Spleen (tissue), 11 donors: ENCODE measurements at regions not wholly inside any gene's neighbourhood (a gene's known extent, or its start where the extent isn't known, plus 50 kb on each side); places are given as distances from the start of the nearest gene placed in this dataset.

ENCODE experiments used
- DNase-seq: peaks from one replicate; pipeline ENCODE4 v3.0.0-alpha.2; 2020
- H3K27ac ChIP-seq, 8 donors: fragments of 200-600 bp; sonication (generic) in 7 of 8; 1 replicate in 4 of 8; 2 replicates in 4 of 8; pipeline versions ENCODE4 v1.5.0 to v1.8.0; 2016 to 2021; ENCODE audit warnings: inconsistent platforms in 4 of 8, mild to moderate bottlenecking in 4 of 8, moderate library complexity in 1 of 8
- H3K27me3 ChIP-seq, 7 donors: fragments of 200-600 bp; sonication (generic) in 6 of 7; replicated peaks in 1 of 7; 1 replicate in 4 of 7; 2 replicates in 3 of 7; pipeline versions ENCODE4 v1.5.0 to v1.8.0; 2016 to 2021; ENCODE audit warnings: inconsistent platforms in 3 of 7, mild to moderate bottlenecking in 1 of 7
- H3K36me3 ChIP-seq, 6 donors: fragments of 200-600 bp; sonication (generic) in 5 of 6; 1 replicate in 4 of 6; 2 replicates in 2 of 6; pipeline versions ENCODE4 v1.5.0 to v1.8.0; 2016 to 2021; ENCODE audit warnings: inconsistent platforms in 2 of 6
- H3K4me1 ChIP-seq, 6 donors: fragments of 200-600 bp; sonication (generic) in 5 of 6; 1 replicate in 3 of 6; 2 replicates in 3 of 6; pipeline versions ENCODE4 v1.5.0 to v1.8.0; 2016 to 2021; ENCODE audit warnings: inconsistent platforms in 3 of 6
- H3K4me3 ChIP-seq, 8 donors: fragments of 200-600 bp; sonication (generic) in 7 of 8; 1 replicate in 4 of 8; 2 replicates in 4 of 8; pipeline versions ENCODE4 v1.5.0 to v1.8.0; 2016 to 2021; ENCODE audit warnings: inconsistent platforms in 4 of 8, mild to moderate bottlenecking in 4 of 8, moderate library complexity in 2 of 8
- H3K9me3 ChIP-seq, 8 donors: fragments of 200-600 bp; sonication (generic) in 7 of 8; 1 replicate in 4 of 8; 2 replicates in 4 of 8; pipeline versions ENCODE4 v1.5.0 to v1.8.0; 2016 to 2021; ENCODE audit warnings: inconsistent platforms in 4 of 8
- CTCF ChIP-seq, 11 experiments: fragments of 200-600 bp in 7 of 11; fragments of 450-650 bp in 4 of 11; sonication (generic) in 4 of 11; IDR thresholded peaks in 8 of 11; conservative IDR thresholded peaks in 3 of 11; 1 replicate in 7 of 11; 2 replicates in 4 of 11; pipeline versions ENCODE4 v1.4.0 to v1.8.0; 2016 to 2021; ENCODE audit warnings: antibody characterized with exemption in 11 of 11, inconsistent platforms in 4 of 11, mild to moderate bottlenecking in 1 of 11
- POLR2A ChIP-seq, 3 donors: fragments of 450-650 bp; IDR thresholded peaks; one replicate each; pipeline ENCODE4 v1.5.1; 2017; ENCODE audit warnings: antibody characterized with exemption in 3 of 3, mild to moderate bottlenecking in 1 of 3
- POLR2AphosphoS5 ChIP-seq, 3 donors: sonication (generic); formaldehyde crosslinking; IDR thresholded peaks; one replicate each; pipeline ENCODE4 v1.5.1; 2017; ENCODE audit warnings: antibody characterized with exemption in 3 of 3
- WGBS, 5 donors: extraction: QIAGEN DNeasy Blood & Tissue Kit in 3 of 5; methylation state at CpG; one replicate each; pipeline versions ENCODE4 v1.1.5 to v1.1.7; 2013 to 2018; 5-methylcytosine and 5-hydroxymethylcytosine counted together
- intact Hi-C: fragments of 100-400 bp; cut with DNase I; formaldehyde crosslinking; loops from one replicate; pipeline ENCODE4 v1.15.0; 2023; ENCODE audit warnings: low total_unique reads
- donor health status: healthy with polysubstance abuse.
- donor health status: DM: no; HTN: no; CAD: no; lungs with moderate emphysema.
- donor health status: DM: no; HTN: no; CAD: no.
- donor health status: Bipolar disorder and iron deficiency.
- donor health status: healthy.
- donor health status: DM: no; HTN: no; CAD: no.
- donor health status: DM: yes; HTN: yes; CAD: no.

GRCh38 chr6:168724033-168724432 is 283.0 kb downstream of the SMOC2 start:
- Histone ChIP-seq H3K36me3 (no peaks in the 10 kb centered on the region), H3K27me3 (peaks cover 0 to 4% (median 0%) of the 10 kb centered on the region in 7 donors), H3K4me3 (no peak overlapping the region), H3K9me3 (peaks cover 0 to 8% (median 3%) of the 10 kb centered on the region in 8 donors), H3K4me1 (no peaks in the 10 kb centered on the region), H3K27ac (no peak overlapping the region)
- DNase-seq = no peak
- intact Hi-C loops = no loop called here
- WGBS, 5 donors = 83 to 100% (median 90%) methylated on average over 1 of the region's 1 CpG; no CpG with 5 or more reads in 1 of the 5 donors
- TF ChIP-seq POLR2A (IDR thresholded peaks at IDR 0.05) (no peak), POLR2AphosphoS5 (IDR thresholded peaks at IDR 0.05) (no peak), CTCF (IDR thresholded peaks at IDR 0.05 in 8 of 11, conservative IDR thresholded peaks at IDR 0.05 in 3 of 11) (no peak)

GRCh38 chr6:168722397-168722796 is 281.4 kb downstream of the SMOC2 start:
- no peak for TF ChIP-seq CTCF (IDR thresholded peaks at IDR 0.05 in 8 of 11, conservative IDR thresholded peaks at IDR 0.05 in 3 of 11)
- TF ChIP-seq POLR2A (IDR thresholded peaks at IDR 0.05) = no peak
- no peak for TF ChIP-seq POLR2AphosphoS5 (IDR thresholded peaks at IDR 0.05)
- DNase-seq = no peak
- Histone ChIP-seq H3K4me1 (no peaks in the 10 kb centered on the region), H3K36me3 (no peaks in the 10 kb centered on the region), H3K9me3 (peaks cover 0 to 8% (median 3%) of the 10 kb centered on the region in 8 donors), H3K4me3 (no peak overlapping the region), H3K27me3 (peaks cover 0 to 4% (median 0%) of the 10 kb centered on the region in 7 donors), H3K27ac (no peak overlapping the region)
- intact Hi-C loops = no loop called here
- 71 to 88% (median 81%) methylated on average over 4 of the region's 4 CpGs for WGBS, 5 donors

GRCh38 chr6:168721571-168721970 is 280.6 kb downstream of the SMOC2 start:
- Histone ChIP-seq H3K27me3 (peaks cover 0 to 4% (median 0%) of the 10 kb centered on the region in 7 donors), H3K36me3 (no peaks in the 10 kb centered on the region), H3K9me3 (peaks cover 0 to 8% (median 3%) of the 10 kb centered on the region in 8 donors), H3K27ac (no peak overlapping the region), H3K4me1 (no peaks in the 10 kb centered on the region), H3K4me3 (no peak overlapping the region)
- intact Hi-C loops = no loop called here
- no peak for DNase-seq
- WGBS, 5 donors = 69 to 80% (median 77%) methylated on average over 6 of the region's 6 CpGs
- TF ChIP-seq POLR2AphosphoS5 (IDR thresholded peaks at IDR 0.05) (no peak), POLR2A (IDR thresholded peaks at IDR 0.05) (no peak), CTCF (IDR thresholded peaks at IDR 0.05 in 8 of 11, conservative IDR thresholded peaks at IDR 0.05 in 3 of 11) (no peak)

- 78 to 95% (median 82%) methylated on average over 5 of the region's 5 CpGs for WGBS, 5 donors
- no peak for DNase-seq
- Histone ChIP-seq H3K4me1 (no peaks in the 10 kb centered on the region), H3K27me3 (no peaks in the 10 kb centered on the region), H3K36me3 (no peaks in the 10 kb centered on the region), H3K27ac (no peak overlapping the region), H3K4me3 (no peak overlapping the region), H3K9me3 (peaks cover 0 to 8% (median 3%) of the 10 kb centered on the region in 8 donors)
- TF ChIP-seq POLR2A (IDR thresholded peaks at IDR 0.05) (no peak), POLR2AphosphoS5 (IDR thresholded peaks at IDR 0.05) (no peak), CTCF (IDR thresholded peaks at IDR 0.05 in 8 of 11, conservative IDR thresholded peaks at IDR 0.05 in 3 of 11) (no peak)
- intact Hi-C loops = no loop called here
These were observed 278.9 kb downstream of the SMOC2 start for GRCh38 chr6:168719901-168720300.
